Daoy (cell line): ENCODE measurements at regions not wholly inside any gene's neighbourhood (a gene's known extent, or its start where the extent isn't known, plus 50 kb on each side); places are given as distances from the start of the nearest gene placed in this dataset.
A peak's percentile ranks its signal among the peaks of the same experiment; 100 is the strongest.

Experiments
- DNase-seq: peaks from one replicate; pipeline ENCODE4 v3.0.0-alpha.2; 2015; ENCODE audit warnings: low read depth

DNA sequence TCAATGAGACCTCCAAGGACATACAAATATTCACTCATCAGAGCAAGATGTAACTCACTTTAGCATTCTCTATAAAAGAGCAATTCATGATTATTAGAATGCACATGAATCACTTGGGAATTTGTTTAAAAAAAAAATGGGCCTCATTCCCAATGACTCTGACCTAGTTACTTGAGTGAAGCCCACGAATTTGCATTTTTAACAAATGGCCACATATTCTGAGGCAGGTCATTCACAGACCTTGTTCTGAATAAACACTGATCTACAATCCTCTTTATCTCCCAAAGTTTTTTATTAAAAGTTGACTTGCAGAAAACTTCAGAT is 255.1 kb upstream of the VEGFC start:
- peak; percentile 2 for DNase-seq

DNA sequence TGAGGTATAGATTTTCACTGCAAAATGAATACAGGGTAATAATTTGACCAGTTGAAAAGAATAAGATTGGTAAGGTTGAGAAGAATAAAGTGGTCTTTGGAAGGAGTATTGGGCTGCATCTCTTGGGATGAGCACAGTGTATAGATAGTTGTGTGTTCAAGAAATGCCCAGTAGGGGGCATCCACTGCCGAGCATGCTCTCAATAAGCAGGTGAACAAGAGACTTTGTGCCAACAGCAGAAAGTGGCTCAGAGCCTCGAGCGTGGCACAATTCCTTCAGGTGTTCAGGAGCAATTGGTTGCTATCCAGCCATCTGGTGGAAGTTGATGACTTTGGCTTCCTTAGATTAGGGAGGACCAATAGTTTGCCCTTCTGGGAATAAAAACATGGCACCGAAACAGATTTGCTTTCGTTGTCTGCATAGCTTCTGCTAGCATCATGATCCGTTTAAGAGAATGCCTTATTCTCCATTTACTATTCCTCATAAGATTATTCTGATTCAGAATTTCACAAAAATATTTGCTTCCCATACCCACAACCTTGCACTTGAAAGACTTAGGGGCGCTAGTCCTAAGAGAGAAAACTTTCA is 258.1 kb upstream of the NEIL3 start:
- peak; percentile 13 for DNase-seq

DNA sequence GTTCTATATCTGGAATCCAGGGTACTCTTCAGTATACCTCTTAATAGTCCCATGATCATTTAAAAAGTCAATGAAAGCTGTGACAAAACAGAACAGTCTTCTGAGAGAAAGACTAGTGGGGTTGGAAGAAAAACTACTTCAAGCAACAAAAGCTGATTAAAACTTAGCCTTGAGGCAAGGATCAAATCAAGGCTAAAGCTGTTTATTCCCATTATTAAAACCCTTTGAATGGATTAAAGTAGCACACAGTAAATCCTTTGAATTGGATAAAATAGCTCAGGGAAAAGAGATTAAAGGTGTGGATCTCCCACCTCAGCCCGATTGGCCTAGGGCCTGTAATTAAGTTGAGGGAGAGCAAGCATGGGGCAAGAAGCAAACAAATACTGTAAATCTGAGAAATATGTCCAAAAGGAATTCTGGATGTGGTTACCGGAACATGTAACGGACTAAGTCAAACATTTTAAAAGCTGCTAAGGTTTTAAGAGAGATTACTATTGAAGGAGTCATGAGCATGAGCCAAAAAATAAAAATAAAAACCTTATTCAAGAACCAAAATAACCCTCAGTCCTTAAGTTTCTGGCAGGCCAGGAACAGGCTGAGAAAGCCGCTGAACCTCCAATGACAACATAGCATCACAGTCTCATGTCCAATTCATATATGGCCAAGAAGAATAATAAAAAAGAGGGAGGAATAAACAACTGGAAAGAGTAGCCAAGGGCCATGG is 257.3 kb upstream of the NEIL3 start:
- no peak for DNase-seq

DNA sequence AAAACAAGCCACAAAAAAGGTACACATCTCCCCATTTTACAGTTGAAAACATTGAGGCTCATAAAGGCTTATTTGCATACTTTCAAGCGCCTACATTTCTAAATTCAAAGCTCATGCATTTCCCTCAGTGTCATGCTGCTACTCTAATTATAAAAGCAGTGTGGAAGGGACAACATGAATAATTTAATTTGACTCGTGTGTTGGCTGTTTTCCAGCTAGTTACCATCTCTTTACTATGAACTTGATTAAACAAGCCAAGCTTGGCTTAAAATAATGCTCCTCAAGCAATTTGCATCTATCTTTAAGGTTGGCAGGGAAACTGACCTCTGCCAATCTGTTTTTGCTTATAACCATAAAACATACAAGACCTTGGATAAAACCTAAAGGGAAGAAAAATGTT is 252.5 kb upstream of the NEIL3 start:
- DNase-seq, result no peak

DNA sequence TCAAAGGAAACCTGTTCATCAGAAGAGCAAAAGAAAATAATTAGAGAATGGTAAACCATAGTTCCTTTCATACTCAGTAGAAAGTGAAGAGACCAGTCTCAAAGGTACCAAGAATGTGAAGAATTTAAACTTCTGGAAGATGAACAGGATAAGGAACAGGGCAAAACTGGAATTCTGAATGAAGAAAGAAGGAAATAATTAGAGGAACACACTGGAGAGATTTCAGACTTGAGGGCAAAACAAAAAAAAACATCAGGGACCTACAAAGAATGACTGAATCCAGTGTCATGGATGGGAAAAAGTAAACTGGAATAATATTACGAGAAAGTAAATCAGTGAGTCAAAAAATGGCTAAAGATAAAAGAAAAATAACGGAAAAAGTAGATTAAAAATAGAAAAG is 245.6 kb upstream of the NEIL3 start:
- DNase-seq, result no peak

DNA sequence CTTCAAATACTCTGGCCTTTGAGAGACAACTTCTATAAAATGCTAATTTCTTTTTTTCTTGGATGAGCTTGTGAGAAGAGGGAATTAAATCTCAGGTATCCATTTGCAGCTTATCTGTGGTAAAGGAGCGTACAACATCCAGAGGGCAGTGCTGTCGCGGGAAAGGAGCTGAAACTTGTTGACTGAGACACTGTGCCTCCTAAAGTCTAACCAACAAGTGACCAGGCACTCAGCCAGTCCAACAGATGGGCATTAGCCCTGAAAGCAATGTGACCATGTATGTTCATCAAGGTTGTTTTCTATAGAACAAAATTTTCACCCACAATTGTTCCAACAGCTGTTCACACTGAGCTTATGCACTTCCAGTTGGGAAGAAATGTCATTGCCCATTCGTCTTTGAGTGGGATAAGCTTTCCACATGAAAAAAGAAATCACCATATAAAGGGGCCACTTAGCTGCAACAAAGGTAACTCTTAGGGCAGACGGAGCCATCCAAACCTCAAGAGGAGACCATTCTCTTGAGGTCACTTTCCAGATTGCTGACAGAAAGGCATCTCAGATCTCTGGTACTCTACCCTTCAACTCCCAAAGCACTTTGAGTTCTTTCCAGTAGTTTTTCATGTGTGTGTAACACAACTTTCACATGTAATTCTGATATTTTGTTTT is 244.8 kb upstream of the NEIL3 start:
- DNase-seq, result no peak

DNA sequence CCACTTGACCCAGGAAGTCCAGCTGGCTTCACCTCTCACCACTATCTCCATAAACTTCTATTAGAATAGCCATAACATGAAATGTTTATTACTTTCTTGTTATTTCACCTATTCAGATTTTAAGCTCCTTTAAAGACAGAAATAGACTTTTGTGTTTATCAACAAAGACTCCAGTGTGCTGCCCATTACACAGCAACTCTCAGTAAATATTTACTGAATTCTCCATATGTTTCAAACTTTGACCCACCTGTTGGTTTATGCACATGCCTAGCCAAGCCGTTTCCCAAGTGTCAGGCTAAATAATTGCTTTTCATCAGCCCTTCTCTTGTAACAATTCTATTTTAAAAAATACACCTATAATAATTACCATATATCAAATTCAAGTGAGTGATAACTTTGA is 242.9 kb upstream of the NEIL3 start:
- no peak for DNase-seq

DNA sequence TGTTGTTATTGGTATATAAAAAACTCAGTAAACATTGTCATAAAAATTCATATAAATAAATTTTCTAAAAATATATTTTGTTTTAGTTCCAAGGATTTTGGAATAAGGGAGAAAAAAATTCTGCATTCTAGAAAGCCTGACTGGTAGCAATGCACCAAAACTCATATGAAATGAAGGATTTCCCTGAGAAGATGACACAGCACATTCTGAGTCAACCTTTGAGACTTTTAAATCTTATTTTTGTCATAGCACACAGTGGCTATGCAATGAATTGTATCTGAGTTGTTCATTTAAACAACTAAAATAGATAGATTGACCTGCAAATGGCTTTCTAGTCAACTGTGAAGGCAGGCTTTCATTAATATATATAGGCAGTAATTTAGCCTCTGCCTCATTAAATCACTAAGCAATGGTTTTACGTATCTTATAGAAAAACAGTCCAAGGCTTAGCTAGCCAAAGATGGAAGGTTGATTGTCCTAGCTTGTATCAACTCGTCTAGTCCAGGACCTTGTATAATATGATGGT is 239.1 kb upstream of the NEIL3 start:
- no peak for DNase-seq

DNA sequence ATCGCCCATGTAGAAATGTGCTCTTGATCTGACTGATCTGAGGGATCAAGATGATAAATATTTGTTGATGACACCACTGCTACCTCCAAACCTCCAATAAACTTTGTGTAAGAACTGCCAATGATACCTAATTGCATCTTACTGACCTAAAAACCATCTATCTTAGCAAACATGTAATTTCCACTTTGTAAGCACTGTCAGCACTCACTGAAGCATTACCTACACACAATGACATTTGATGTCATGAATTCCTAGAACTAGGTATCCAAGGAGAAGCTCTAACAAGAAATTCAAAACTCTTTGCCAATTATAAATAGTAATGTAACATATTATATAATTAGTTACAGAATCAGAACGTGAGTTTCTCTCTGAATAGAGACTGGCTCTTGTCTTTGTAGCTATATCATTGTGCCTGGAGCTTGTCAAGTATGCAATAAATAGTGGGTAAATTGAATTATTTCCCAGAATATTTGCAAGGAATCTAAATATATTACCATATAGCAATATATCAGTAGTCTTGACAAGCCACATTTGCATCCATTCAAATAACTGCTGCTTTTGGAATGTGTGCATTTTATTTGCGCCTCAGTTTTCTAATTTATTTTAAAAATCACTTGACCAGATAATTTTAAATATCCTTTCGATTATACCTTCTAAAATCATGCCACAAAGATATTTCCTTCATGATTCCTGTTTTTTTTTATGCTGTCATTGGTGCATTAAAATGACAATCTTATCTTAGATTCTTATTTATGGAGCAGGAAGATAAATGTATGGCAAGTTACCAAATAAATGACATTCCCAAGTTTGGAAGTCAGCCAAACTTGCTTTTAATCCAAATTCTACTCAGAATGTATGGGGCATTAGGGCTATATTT is 232.3 kb upstream of the NEIL3 start:
- no peak for DNase-seq

DNA sequence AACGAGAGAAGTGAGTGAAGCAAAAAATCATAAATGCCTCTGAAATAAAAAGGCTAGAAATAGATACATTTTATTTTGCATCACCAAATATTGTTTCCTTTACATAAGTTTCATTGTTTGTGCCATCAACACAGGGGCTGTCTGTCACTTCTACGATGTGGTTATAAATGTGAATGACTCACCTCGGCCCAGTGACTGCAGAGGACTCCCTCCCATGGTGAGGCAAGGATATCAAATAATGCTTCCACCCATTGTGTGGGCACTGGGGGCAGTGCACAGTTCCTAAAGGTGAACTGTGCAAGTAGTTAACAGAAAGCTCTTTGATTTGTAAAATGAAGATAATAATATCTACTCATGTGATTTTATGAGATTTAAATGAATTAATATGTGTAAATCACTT is 230.3 kb upstream of the NEIL3 start:
- peak; percentile 3 for DNase-seq

DNA sequence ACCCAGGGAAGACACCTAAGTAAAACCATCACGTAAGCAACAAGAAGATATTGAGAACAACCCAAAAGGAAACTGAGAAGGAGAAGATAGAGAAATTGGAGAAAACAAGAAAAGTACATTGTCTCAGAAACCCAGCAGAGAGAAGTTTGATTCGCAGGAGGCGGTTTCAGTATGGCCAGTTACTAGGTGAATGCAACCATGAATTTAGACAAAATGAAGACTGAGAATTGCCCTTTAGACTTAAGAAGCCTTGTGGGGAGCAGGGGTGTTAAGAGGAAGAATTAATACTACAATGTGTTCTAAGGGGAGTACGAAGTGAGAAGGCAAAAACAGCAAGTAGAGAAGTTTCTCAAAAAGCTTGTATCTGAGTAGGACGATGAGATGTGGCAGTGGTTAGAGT is 229.3 kb upstream of the NEIL3 start:
- no peak for DNase-seq

DNA sequence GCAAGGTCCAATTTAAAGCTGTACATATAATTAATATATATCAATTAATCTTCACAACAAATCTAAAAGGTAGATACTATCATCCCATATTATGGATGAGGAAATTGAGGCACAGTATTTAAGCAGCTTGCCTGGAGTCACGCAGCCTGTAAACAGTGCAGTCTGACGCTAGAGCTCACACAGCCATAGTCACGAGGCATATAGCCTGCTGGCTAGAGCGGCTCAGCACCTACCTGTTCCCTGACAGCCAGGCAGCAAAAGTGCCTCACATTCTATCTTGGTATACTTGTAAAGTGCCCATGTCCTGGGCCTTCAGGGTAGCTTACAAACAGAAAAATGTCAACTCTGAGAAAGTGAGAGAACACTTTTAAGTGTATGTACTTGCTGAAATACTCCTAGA is 222.6 kb upstream of the NEIL3 start:
- DNase-seq, result no peak

DNA sequence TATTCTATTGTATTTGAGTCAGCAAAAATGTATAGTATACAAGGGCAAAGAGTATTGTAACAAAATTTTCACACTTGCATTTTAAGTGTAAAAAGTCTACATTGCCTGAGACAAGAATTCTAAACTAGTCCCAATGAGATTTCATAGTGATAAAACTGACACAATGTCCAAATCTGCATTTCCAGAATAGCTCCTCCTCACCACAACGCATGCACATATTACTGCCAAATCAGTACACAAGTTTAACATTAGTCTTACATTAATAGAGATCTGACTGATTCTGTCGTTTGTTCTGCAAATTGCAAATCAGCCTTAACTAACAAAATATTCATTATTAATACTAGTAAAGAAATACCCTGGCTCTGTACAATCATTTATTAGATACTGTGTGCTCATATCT is 222.2 kb upstream of the NEIL3 start:
- no peak for DNase-seq

DNA sequence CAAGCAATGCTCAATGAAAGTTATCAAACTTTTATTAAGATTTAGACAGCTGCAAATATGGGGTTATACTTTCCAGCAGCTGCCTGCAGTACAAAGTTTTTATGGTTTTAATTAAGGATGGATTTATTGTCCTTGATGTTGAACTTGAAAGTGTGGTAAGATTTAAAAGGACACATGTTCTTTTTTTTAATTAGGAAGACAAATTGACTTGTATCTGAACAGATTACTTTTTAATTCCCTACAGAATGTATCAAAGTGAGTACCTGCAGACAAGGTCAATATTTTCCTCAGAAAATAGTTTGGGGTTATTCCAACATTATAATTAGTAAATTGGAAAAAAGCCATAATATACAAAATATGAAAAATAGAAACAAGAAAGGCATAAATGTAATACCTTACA is 218.2 kb upstream of the NEIL3 start:
- DNase-seq, result no peak

DNA sequence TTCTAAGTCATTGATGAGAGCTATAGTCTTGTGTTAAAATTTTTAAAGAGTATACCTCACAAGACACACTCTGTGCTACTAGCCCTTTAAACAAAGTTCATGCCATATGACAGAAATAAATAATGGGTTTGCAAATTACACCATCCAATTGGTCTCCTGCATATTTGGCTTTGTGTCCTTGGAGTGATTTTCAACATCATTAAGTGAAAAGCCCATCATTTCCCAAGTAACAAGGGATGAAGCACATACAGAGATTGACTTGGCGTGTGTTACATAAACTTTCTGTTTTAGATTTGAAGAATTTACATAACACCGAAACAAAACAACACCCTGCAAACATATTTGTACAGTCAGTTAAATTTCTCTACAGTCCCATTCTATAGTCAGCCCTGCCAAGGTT is 216.9 kb upstream of the NEIL3 start:
- no peak for DNase-seq

DNA sequence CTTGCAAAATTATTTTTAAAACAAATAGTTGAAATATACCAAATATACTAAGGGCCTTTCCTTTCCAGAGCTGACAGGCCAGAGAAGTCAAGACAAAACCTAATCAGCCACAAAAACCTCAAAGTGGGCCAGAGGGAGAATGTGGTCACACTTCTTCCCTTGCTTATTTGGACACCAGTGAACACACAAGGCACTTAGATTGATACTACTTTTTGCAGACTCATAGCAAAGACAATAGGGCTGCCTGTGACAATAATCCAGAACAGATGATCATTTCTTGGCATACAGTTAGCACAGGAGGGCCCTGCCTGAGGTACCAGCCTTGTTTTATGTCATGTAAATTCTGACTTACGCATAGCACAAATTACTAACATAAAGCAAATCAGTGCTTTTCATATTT is 215.7 kb upstream of the NEIL3 start:
- DNase-seq, result no peak

DNA sequence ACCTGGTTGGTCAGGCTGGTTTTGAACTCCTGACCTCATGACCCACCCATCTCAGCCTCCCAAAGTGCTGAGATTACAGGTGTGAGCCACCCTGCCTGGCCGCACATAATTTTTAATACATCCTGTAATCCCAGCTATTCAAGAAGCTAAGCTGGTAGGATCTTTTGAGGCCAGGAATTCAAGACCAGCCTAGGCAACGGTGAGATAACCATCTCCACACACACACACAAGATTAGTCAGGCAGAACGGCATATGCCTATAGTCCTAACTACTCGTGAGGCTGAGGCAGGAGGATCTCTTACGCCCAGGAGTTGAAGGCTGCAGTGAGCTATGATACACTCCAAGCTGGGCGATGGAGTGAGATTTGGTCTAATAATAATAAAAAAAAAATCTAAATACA is 212.4 kb upstream of the NEIL3 start:
- no peak for DNase-seq

DNA sequence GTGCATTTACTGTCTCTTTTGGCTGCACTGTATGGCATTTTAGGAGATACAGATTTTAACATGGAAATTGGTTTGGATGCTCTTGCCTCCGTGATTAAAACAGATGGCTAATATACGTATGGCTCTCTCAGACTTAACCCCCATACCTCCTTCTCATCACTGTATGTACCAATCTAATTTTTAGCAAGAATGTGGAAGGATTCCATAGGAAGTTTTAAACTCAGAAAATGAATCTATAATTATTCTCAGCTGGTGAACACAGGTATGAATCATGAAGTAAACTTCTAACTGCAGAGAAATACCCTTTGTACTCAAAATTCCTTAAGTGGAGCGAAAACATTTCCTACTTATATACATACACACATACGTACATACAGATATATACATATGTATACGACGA is 210.5 kb upstream of the NEIL3 start:
- DNase-seq, result no peak

DNA sequence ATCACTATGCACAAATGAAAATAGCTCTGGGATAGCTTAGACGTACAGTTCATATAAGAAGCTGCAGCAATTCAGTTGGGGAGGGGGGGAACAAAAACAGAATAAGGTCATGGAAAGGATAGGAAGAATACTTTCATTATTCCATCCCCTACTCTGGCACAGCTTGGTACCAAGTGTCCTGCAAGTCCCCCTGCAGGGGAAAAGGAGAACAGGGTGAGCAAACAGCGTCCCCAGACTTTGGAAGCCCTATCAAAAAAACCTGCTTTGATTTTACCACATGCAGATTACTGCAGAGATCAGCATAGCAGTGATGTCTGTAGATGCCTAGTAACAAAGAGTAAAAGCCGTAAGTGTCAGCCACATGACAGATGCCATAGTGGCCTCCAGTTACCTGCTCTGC is 209.4 kb upstream of the NEIL3 start:
- no peak for DNase-seq

DNA sequence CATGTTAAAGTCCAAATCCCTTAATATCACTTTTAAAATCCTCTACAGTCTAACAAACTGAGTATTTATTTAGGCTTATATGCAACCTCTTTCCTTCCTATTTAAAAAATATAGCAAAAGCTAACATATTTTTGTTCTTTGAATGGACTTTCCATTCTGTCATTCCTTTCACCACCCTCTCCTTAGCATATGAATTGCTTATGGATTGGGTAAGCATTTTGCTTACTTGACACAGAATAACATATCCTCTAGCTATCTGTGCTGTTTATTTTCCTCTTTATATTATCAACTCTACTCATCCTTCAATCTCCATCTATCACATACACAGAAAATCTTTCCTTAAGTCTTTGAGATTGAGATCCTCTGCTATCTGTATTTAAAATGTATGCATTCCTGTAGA is 206.1 kb upstream of the NEIL3 start:
- DNase-seq, result no peak

DNA sequence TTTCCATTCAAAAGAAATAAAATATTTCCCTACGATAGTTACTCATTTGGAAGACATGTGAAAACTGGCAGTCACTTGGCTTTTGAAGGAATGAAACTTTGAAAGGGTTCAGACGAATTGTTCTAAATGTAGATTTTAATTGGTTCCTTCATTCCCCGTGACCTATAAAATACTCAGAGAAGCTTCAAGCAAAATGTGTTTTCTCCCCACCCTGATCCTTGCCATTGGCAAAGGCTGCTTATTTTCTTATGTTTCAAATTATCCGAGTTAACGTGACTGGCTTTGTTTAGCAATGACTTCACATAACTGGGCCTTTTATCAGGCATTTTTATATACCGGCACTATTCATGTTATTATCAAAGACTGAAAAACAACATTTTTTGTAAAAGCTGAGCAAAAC is 204.1 kb upstream of the NEIL3 start:
- no peak for DNase-seq

DNA sequence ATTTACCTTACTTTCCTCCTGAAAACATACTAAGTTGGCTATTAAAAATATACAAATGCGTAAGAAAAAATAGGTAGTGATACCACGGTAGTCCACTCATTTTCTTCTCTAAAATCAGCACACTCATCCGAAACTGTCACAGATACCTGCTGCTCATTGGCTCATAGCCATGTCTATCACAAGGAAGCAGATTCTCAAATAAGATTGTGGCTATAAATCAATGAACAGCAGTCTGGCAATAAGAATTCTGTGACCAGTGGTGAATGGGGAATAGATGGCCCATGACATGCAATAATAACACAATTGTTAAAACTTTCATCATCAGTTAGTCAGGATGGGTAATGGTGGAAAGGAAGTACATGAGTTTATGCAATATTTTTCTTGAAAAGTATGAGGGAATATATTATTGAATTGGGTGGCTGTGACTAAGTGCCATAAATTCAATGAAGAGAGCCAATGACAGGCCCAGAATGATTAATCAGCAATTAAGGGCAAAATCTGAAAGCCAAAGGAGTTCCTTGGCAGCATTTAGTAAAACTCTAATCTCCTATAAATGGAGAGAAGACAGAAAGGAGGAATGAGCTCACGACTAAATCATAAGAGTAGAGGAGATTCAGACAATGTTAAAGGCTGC is 202.3 kb upstream of the NEIL3 start:
- no peak for DNase-seq
